Activated T-cell treated with anti-CD3 and anti-CD28 coated beads, Interleukin-2, amount 50 U/mL, for 4 hours (primary cell): ENCODE measurements at regions not wholly inside any gene's neighbourhood (a gene's known extent, or its start where the extent isn't known, plus 50 kb on each side); places are given as distances from the start of the nearest gene placed in this dataset.
"Not testable (repeated sequence)": the region's sequence is repeated elsewhere in the genome, so short reads cannot be mapped to it uniquely, and the experiment has no call there.

Experiments
- ATAC-seq, 2 donors: fragments of 200-7000 bp; cut with Tn5 transposase; one replicate each; pipeline ENCODE4 v1.10.0; 2021
- DNase-seq: peaks from one replicate; pipeline ENCODE4 v3.0.0-alpha.2; 2020
- H3K27me3 Mint-ChIP-seq: one replicate; pipeline ENCODE4 v1.8.0; 2021; ENCODE audit warnings: low read depth, mixed read lengths
- H3K36me3 Mint-ChIP-seq: one replicate; pipeline ENCODE4 v1.8.0; 2022; ENCODE audit warnings: mixed read lengths; ENCODE audit not compliant: insufficient read depth
- H3K4me1 Mint-ChIP-seq: one replicate; pipeline ENCODE4 v1.8.0; 2021; ENCODE audit warnings: low read depth, mixed read lengths
- H3K4me3 Mint-ChIP-seq: one replicate; pipeline ENCODE4 v1.8.0; 2021; ENCODE audit warnings: mild to moderate bottlenecking, moderate library complexity, mixed read lengths
- H3K9me3 Mint-ChIP-seq: one replicate; pipeline ENCODE4 v1.8.0; 2021; ENCODE audit warnings: mixed read lengths

GRCh38 chr4:189810318-189811181, 130.1 kb upstream of the FRG1 start:
- H3K4me3 Mint-ChIP-seq, H3K27me3 Mint-ChIP-seq, DNase-seq, H3K4me1 Mint-ChIP-seq, H3K36me3 Mint-ChIP-seq, ATAC-seq: not testable (repeated sequence)
- H3K9me3 Mint-ChIP-seq, result peaks cover 13% of the 10 kb centered on the region

GRCh38 chr4:189815404-189816192, 125.1 kb upstream of the FRG1 start:
- Mint-ChIP-seq H3K27me3 (peaks cover 2% of the 10 kb centered on the region), H3K9me3 (peaks cover 6% of the 10 kb centered on the region), H3K36me3 (no peaks in the 10 kb centered on the region), H3K4me1 (no peaks in the 10 kb centered on the region), H3K4me3 (no peak overlapping the region)
- DNase-seq, result no peak
- ATAC-seq, result no peak

- DNase-seq (no peak), ATAC-seq (no peak)
- H3K27me3 Mint-ChIP-seq, result no peaks in the 10 kb centered on the region
- no peaks in the 10 kb centered on the region for H3K4me1 Mint-ChIP-seq
- no peak overlapping the region for H3K4me3 Mint-ChIP-seq
- H3K9me3 Mint-ChIP-seq, result no peaks in the 10 kb centered on the region
- no peaks in the 10 kb centered on the region for H3K36me3 Mint-ChIP-seq
Observed at GRCh38 chr4:189822326-189822725, 118.3 kb upstream of the FRG1 start.

GRCh38 chr4:189823591-189823990, 117.1 kb upstream of the FRG1 start:
- DNase-seq (no peak), ATAC-seq (no peak)
- Mint-ChIP-seq H3K9me3 (no peaks in the 10 kb centered on the region), H3K36me3 (no peaks in the 10 kb centered on the region), H3K27me3 (no peaks in the 10 kb centered on the region), H3K4me3 (no peak overlapping the region), H3K4me1 (no peaks in the 10 kb centered on the region)

- H3K36me3 Mint-ChIP-seq, result no peaks in the 10 kb centered on the region
- no peaks in the 10 kb centered on the region for H3K27me3 Mint-ChIP-seq
- ATAC-seq (no peak), DNase-seq (no peak)
- H3K9me3 Mint-ChIP-seq, result no peaks in the 10 kb centered on the region
- no peaks in the 10 kb centered on the region for H3K4me1 Mint-ChIP-seq
- no peak overlapping the region for H3K4me3 Mint-ChIP-seq
Observed at GRCh38 chr4:189825466-189825865, 115.2 kb upstream of the FRG1 start.

- Mint-ChIP-seq H3K27me3 (no peaks in the 10 kb centered on the region), H3K9me3 (no peaks in the 10 kb centered on the region), H3K36me3 (no peaks in the 10 kb centered on the region), H3K4me1 (no peaks in the 10 kb centered on the region), H3K4me3 (no peak overlapping the region)
- DNase-seq (no peak), ATAC-seq (no peak)
Observed at GRCh38 chr4:189826657-189827056, 114.0 kb upstream of the FRG1 start.

GRCh38 chr4:189828081-189828697, 112.5 kb upstream of the FRG1 start:
- Mint-ChIP-seq H3K9me3 (no peaks in the 10 kb centered on the region), H3K4me1 (no peaks in the 10 kb centered on the region), H3K4me3 (no peak overlapping the region), H3K36me3 (no peaks in the 10 kb centered on the region), H3K27me3 (no peaks in the 10 kb centered on the region)
- ATAC-seq, result no peak
- no peak for DNase-seq

GRCh38 chr4:189832528-189832927, 108.1 kb upstream of the FRG1 start:
- no peak overlapping the region for H3K4me3 Mint-ChIP-seq
- H3K9me3 Mint-ChIP-seq, result no peaks in the 10 kb centered on the region
- no peaks in the 10 kb centered on the region for H3K36me3 Mint-ChIP-seq
- ATAC-seq (no peak), DNase-seq (no peak)
- no peaks in the 10 kb centered on the region for H3K4me1 Mint-ChIP-seq
- no peaks in the 10 kb centered on the region for H3K27me3 Mint-ChIP-seq

- Mint-ChIP-seq H3K4me1 (no peaks in the 10 kb centered on the region), H3K27me3 (no peaks in the 10 kb centered on the region), H3K9me3 (no peaks in the 10 kb centered on the region), H3K36me3 (no peaks in the 10 kb centered on the region), H3K4me3 (no peak overlapping the region)
- DNase-seq, result no peak
- no peak for ATAC-seq
Observed at GRCh38 chr4:189834616-189835015, 106.1 kb upstream of the FRG1 start.

GRCh38 chr4:189835505-189835904, 105.2 kb upstream of the FRG1 start:
- no peak for DNase-seq
- no peak overlapping the region for H3K4me3 Mint-ChIP-seq
- H3K36me3 Mint-ChIP-seq, result no peaks in the 10 kb centered on the region
- H3K4me1 Mint-ChIP-seq, result no peaks in the 10 kb centered on the region
- H3K9me3 Mint-ChIP-seq, result no peaks in the 10 kb centered on the region
- no peak for ATAC-seq
- no peaks in the 10 kb centered on the region for H3K27me3 Mint-ChIP-seq

GRCh38 chr4:189837471-189837870, 103.2 kb upstream of the FRG1 start:
- Mint-ChIP-seq H3K27me3 (no peaks in the 10 kb centered on the region), H3K4me3 (no peak overlapping the region), H3K9me3 (no peaks in the 10 kb centered on the region), H3K4me1 (no peaks in the 10 kb centered on the region), H3K36me3 (no peaks in the 10 kb centered on the region)
- no peak for ATAC-seq
- no peak for DNase-seq

GRCh38 chr4:189838821-189839497, 101.7 kb upstream of the FRG1 start:
- no peaks in the 10 kb centered on the region for H3K36me3 Mint-ChIP-seq
- DNase-seq (no peak), ATAC-seq (no peak)
- H3K27me3 Mint-ChIP-seq, result no peaks in the 10 kb centered on the region
- no peaks in the 10 kb centered on the region for H3K4me1 Mint-ChIP-seq
- H3K4me3 Mint-ChIP-seq, result no peak overlapping the region
- no peaks in the 10 kb centered on the region for H3K9me3 Mint-ChIP-seq

GRCh38 chr4:189840356-189840755, 100.3 kb upstream of the FRG1 start:
- ATAC-seq (no peak), DNase-seq (no peak)
- no peaks in the 10 kb centered on the region for H3K9me3 Mint-ChIP-seq
- no peaks in the 10 kb centered on the region for H3K36me3 Mint-ChIP-seq
- no peaks in the 10 kb centered on the region for H3K4me1 Mint-ChIP-seq
- H3K4me3 Mint-ChIP-seq, result no peak overlapping the region
- H3K27me3 Mint-ChIP-seq, result no peaks in the 10 kb centered on the region

GRCh38 chr4:189843413-189844009, 97.2 kb upstream of the FRG1 start:
- no peaks in the 10 kb centered on the region for H3K36me3 Mint-ChIP-seq
- no peaks in the 10 kb centered on the region for H3K27me3 Mint-ChIP-seq
- no peak overlapping the region for H3K4me3 Mint-ChIP-seq
- DNase-seq (no peak), ATAC-seq (no peak)
- H3K9me3 Mint-ChIP-seq, result no peaks in the 10 kb centered on the region
- H3K4me1 Mint-ChIP-seq, result no peaks in the 10 kb centered on the region
